NB4 (cell line): ENCODE measurements at regions not wholly inside any gene's neighbourhood (a gene's known extent, or its start where the extent isn't known, plus 50 kb on each side); places are given as distances from the start of the nearest gene placed in this dataset.

Source experiments
- DNase-seq: peaks from one replicate; pipeline ENCODE4 v3.0.0; 2010; ENCODE audit warnings: low read depth
- H3K4me3 ChIP-seq: one replicate; pipeline ENCODE4 v1.5.1; 2011; ENCODE audit warnings: mild to moderate bottlenecking, low read depth, low read length, moderate library complexity
- CTCF ChIP-seq: IDR thresholded peaks from one replicate; pipeline ENCODE4 v1.5.1; 2012; ENCODE audit warnings: low read depth, low read length
- MYC ChIP-seq: IDR thresholded peaks from 2 replicates; pipeline ENCODE4 v1.6.1; 2011; ENCODE audit warnings: low read depth, low read length
- POLR2A ChIP-seq: IDR thresholded peaks from 2 replicates; pipeline ENCODE4 v1.6.1; 2011; ENCODE audit warnings: mild to moderate bottlenecking; ENCODE audit not compliant: insufficient read length; ENCODE audit errors: extremely low read depth
- TF ChIP-seq, protein P1 (sequence below): IDR thresholded peaks from 2 replicates; pipeline ENCODE4 v1.6.1; 2011; ENCODE audit warnings: low read depth, low read length

DNA sequence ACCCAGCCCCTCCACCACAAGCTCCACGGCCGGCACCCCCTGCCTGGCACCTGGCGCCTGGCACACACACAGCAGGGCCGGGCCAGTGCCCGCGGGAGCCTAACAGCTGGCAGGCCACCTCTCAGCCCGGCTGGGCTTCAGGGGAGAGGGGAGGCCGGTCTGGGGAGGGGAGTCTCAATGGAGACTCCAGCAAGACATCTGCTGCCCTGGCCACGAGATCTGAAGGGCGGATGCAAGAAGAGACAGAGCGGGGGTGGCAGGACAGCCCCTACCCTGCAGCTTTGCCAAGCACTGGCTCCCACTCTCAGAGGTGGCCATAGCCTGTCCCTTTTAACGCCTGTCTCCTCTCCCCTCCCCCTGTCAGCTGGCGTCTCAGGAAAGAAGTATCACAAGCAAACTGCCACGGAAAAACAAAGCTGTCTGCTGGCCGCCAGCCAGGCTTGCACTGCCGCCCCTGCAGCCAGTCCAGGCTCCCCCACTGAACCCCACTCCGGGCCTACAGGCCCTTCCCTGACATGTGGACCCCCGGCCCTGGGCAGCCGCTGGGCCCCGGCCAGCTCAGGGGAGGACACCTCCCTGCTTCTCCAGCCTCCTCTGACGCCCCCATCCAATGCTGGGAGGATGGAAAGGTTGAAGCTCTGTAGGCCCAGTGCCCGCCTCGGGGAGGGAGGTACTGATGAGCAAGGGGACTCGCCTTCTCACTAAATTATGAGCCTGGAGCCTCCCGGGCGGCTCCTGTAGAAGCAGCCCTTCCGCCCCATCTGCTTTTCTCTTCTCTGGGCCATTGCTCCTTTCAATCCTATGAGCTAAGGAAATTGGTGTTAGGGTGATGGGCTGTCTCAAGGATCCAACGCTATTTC, 178.4 kb downstream of the ARHGAP12 start:
- no peak for TF ChIP-seq POLR2A
- TF ChIP-seq MYC, result no peak
- TF ChIP-seq, protein P1, sequence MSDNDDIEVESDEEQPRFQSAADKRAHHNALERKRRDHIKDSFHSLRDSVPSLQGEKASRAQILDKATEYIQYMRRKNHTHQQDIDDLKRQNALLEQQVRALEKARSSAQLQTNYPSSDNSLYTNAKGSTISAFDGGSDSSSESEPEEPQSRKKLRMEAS, result no peak
- no peak for TF ChIP-seq CTCF
- H3K4me3 ChIP-seq, result no peak overlapping the region

DNA sequence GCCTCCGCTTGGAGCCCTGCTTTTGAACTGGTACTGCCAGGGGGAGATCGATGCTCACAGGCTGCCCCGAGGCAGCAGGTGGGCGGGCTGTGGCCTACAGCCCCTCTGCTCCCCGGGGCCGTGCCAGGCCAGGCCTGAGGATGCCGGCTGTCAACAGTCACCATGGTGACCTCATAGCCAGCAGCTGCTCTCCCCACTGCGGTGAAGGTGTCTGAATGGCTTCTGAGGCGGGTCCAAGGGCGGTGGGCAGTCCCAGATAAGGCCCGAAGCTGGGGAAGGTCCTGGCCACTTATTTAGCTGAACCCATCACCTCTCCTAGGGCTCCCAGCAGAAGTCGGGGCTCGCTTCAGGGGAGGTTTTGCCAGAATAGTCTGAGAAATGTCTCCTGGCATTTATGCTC, 179.3 kb downstream of the ARHGAP12 start:
- no peak for DNase-seq
- TF ChIP-seq MYC, result no peak
- no peak for TF ChIP-seq CTCF
- TF ChIP-seq, protein P1, result no peak
- TF ChIP-seq POLR2A, result no peak
- no peak overlapping the region for H3K4me3 ChIP-seq

More for the DNA sequence above, 178.4 kb downstream of the ARHGAP12 start:
- DNase-seq, result no peak

DNA sequence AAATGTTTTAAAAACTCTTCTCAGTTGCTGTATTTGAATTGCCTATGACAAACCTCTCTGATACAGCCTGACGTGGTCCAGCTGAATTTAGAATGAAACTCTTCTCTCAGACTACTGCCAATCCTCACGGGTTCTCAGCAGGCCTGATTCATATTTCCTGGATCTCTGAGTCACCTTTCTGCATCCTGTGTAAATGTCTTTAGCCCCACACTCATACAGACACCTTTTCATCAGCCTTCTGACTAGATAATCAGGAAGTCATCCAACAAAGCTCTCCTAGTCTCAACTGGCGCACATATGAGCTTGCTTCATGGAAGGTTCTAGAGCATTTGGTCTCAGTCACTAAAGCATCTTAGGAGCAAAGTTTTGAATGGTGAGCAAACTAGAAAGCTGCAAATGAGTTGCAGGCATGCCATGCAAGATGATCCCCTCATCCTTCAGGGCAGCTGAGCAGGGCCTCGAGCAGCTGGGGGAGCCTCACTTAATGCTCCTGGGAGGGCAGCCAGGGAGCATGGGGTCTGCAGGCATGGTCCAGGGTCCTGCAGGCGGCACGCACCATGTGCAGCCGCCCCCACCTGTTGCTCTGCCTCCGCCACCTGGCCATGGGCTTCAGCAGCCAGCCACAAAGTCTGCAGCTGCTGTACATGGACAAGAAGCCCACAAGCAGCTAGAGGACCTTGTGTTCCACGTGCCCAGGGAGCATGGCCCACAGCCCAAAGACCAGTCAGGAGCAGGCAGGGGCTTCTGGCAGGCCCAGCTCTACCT, 182.8 kb downstream of the ARHGAP12 start:
- peak; percentile 33 for DNase-seq
- H3K4me3 ChIP-seq, result no peak overlapping the region
- TF ChIP-seq, protein P1, result no peak
- TF ChIP-seq CTCF (no peak), POLR2A (no peak), MYC (no peak)

GRCh38 chr10:31744025-31744424, 184.6 kb downstream of the ARHGAP12 start:
- TF ChIP-seq POLR2A (no peak), MYC (no peak), CTCF (no peak)
- TF ChIP-seq, protein P1, result no peak
- no peak for DNase-seq

GRCh38 chr10:31742255-31742654, 186.4 kb downstream of the ARHGAP12 start:
- no peak overlapping the region for H3K4me3 ChIP-seq
- TF ChIP-seq POLR2A, result no peak
- TF ChIP-seq MYC, result no peak
- TF ChIP-seq CTCF, result no peak
- TF ChIP-seq, protein P1, result no peak
- no peak for DNase-seq

More at GRCh38 chr10:31744025-31744424, 184.6 kb downstream of the ARHGAP12 start:
- H3K4me3 ChIP-seq, result no peak overlapping the region
